Activated B cell treated with CpG ODN at 0.5 μM for 24 hours (primary cell): ENCODE measurements at regions not wholly inside any gene's neighbourhood (a gene's known extent, or its start where the extent isn't known, plus 50 kb on each side); places are given as distances from the start of the nearest gene placed in this dataset.

Experiments
- ATAC-seq: fragments of 200-7000 bp; cut with Tn5 transposase; one replicate; pipeline ENCODE4 v1.10.0; 2021; ENCODE audit warnings: low read depth, mild to moderate bottlenecking, moderate library complexity
- CTCF ChIA-PET: fragments of 350-600 bp; sonication (Branson Sonifier 250); formaldehyde crosslinking; loops from one replicate; lab custom pipeline; 2021; ENCODE audit warnings: antibody characterized with exemption; lab: Charles Lee
- POLR2A ChIA-PET: fragments of 350-600 bp; sonication (Branson Sonifier 250); formaldehyde crosslinking; loops from one replicate; lab custom pipeline; 2021; ENCODE audit warnings: antibody characterized with exemption; lab: Charles Lee
- DNase-seq: peaks from one replicate; pipeline ENCODE4 v3.0.0; 2022
- H3K27ac Mint-ChIP-seq: one replicate; pipeline ENCODE4 v1.8.0; 2020; ENCODE audit warnings: mixed read lengths
- H3K27me3 Mint-ChIP-seq: one replicate; pipeline ENCODE4 v1.8.0; 2021; ENCODE audit warnings: mixed read lengths
- H3K36me3 Mint-ChIP-seq: one replicate; pipeline ENCODE4 v1.8.0; 2021; ENCODE audit warnings: low read depth, mixed read lengths
- H3K4me1 Mint-ChIP-seq: one replicate; pipeline ENCODE4 v1.8.0; 2021; ENCODE audit warnings: mixed read lengths
- H3K4me3 Mint-ChIP-seq: one replicate; pipeline ENCODE4 v1.8.0; 2020; ENCODE audit warnings: mild to moderate bottlenecking, mixed read lengths
- H3K9me3 Mint-ChIP-seq: one replicate; pipeline ENCODE4 v1.8.0; 2020; ENCODE audit warnings: mixed read lengths
- CTCF ChIP-seq: fragments of 200-600 bp; IDR thresholded peaks from one replicate; pipeline ENCODE4 v1.8.0; 2022; ENCODE audit warnings: antibody characterized with exemption, mild to moderate bottlenecking
- intact Hi-C: fragments of 100-400 bp; cut with micrococcal nuclease; formaldehyde crosslinking; loops from one replicate; pipeline ENCODE4 v1.15.1; 2024

GRCh38 chr2:118714118-118714517 is 133.3 kb downstream of the EN1 start:
- H3K36me3 Mint-ChIP-seq, result no peaks in the 10 kb centered on the region
- CTCF ChIA-PET, result no interaction called here

DNA sequence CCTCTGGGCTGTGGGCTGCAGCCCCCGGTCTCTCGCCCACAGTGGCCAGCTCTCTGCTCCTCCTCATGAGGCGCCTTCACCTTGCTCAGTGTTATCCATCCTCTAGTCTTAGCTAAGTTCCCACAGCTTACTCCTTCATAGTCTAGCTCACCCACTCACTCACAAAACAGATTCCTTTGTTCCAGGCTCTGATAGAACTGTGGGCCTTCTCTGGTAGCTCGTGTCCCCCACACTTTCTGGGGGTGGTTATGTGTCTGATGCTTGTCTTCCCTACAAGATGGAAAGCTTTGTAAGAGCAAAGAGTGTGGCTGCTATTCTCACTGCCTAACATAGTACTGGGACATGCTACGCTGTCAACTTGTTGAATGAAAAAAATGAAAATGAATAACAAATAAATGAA is 135.8 kb downstream of the EN1 start:
- ChIA-PET POLR2A (no interaction called here), CTCF (no interaction called here)
- ATAC-seq (no peak), DNase-seq (no peak)
- H3K4me1 Mint-ChIP-seq, result no peaks in the 10 kb centered on the region
- H3K27me3 Mint-ChIP-seq, result no peaks in the 10 kb centered on the region
- no peaks in the 10 kb centered on the region for H3K9me3 Mint-ChIP-seq
- no peak overlapping the region for H3K4me3 Mint-ChIP-seq
- H3K36me3 Mint-ChIP-seq, result no peaks in the 10 kb centered on the region
- no peak overlapping the region for H3K27ac Mint-ChIP-seq
- no peak for TF ChIP-seq CTCF
- intact Hi-C loops, result no loop called here

More at GRCh38 chr2:118714118-118714517, 133.3 kb downstream of the EN1 start:
- DNase-seq (no peak), ATAC-seq (no peak)
- Mint-ChIP-seq H3K27me3 (no peaks in the 10 kb centered on the region), H3K4me3 (no peak overlapping the region), H3K9me3 (no peaks in the 10 kb centered on the region), H3K27ac (no peak overlapping the region), H3K4me1 (no peaks in the 10 kb centered on the region)
- intact Hi-C loops, result no loop called here
- POLR2A ChIA-PET, result no interaction called here
- no peak for TF ChIP-seq CTCF

- no peaks in the 10 kb centered on the region for H3K9me3 Mint-ChIP-seq
- no peak for TF ChIP-seq CTCF
- H3K27me3 Mint-ChIP-seq, result no peaks in the 10 kb centered on the region
- H3K36me3 Mint-ChIP-seq, result no peaks in the 10 kb centered on the region
- ChIA-PET CTCF (no interaction called here), POLR2A (no interaction called here)
- H3K4me1 Mint-ChIP-seq, result no peaks in the 10 kb centered on the region
- intact Hi-C loops, result no loop called here
- H3K27ac Mint-ChIP-seq, result no peak overlapping the region
- no peak overlapping the region for H3K4me3 Mint-ChIP-seq
- no peak for DNase-seq
- ATAC-seq, result no peak
These were observed 137.0 kb downstream of the EN1 start for GRCh38 chr2:118710481-118710880.

- POLR2A ChIA-PET, result no interaction called here
- no peaks in the 10 kb centered on the region for H3K27me3 Mint-ChIP-seq
- ATAC-seq, result no peak
- no peaks in the 10 kb centered on the region for H3K9me3 Mint-ChIP-seq
- no peak for TF ChIP-seq CTCF
- no peak overlapping the region for H3K4me3 Mint-ChIP-seq
- CTCF ChIA-PET, result no interaction called here
- DNase-seq, result no peak
- H3K27ac Mint-ChIP-seq, result no peak overlapping the region
- H3K36me3 Mint-ChIP-seq, result no peaks in the 10 kb centered on the region
- intact Hi-C loops, result no loop called here
- H3K4me1 Mint-ChIP-seq, result no peaks in the 10 kb centered on the region
These were observed 137.7 kb downstream of the EN1 start for GRCh38 chr2:118709786-118710185.

GRCh38 chr2:118706844-118707243 is 140.6 kb downstream of the EN1 start:
- H3K27ac Mint-ChIP-seq, result no peak overlapping the region

More at GRCh38 chr2:118706844-118707243, 140.6 kb downstream of the EN1 start:
- H3K9me3 Mint-ChIP-seq, result no peaks in the 10 kb centered on the region
- ATAC-seq, result no peak
- H3K27me3 Mint-ChIP-seq, result no peaks in the 10 kb centered on the region
- no peak for TF ChIP-seq CTCF
- H3K4me1 Mint-ChIP-seq, result no peaks in the 10 kb centered on the region
- no peak for DNase-seq
- POLR2A ChIA-PET, result no interaction called here
- CTCF ChIA-PET, result no interaction called here
- intact Hi-C loops, result no loop called here
- no peak overlapping the region for H3K4me3 Mint-ChIP-seq
- H3K36me3 Mint-ChIP-seq, result no peaks in the 10 kb centered on the region
